HepG2 (cell line): ENCODE measurements at regions not wholly inside any gene's neighbourhood (a gene's known extent, or its start where the extent isn't known, plus 50 kb on each side); places are given as distances from the start of the nearest gene placed in this dataset.

Experiments
- CEBPB ChIP-seq: IDR thresholded peaks from 2 replicates; pipeline ENCODE4 v1.6.1; 2011; ENCODE audit warnings: low read depth, low read length, improper control_type of control experiment, borderline replicate concordance
- FOXA3 ChIP-seq: IDR thresholded peaks from 2 replicates; pipeline ENCODE4 v1.6.1; 2016; ENCODE audit warnings: missing genetic modification reagents, missing compliant biosample characterization
- MED8 ChIP-seq: sonication (generic); formaldehyde crosslinking; IDR thresholded peaks from 2 replicates; pipeline ENCODE4 v1.8.1; 2023; ENCODE audit warnings: mild to moderate bottlenecking, missing genetic modification reagents; ENCODE audit not compliant: insufficient replicate concordance
- MXD4 ChIP-seq: IDR thresholded peaks from 2 replicates; pipeline ENCODE4 v1.6.1; 2016; ENCODE audit warnings: mild to moderate bottlenecking, missing biosample characterization, missing genetic modification reagents
- SETDB1 ChIP-seq: sonication (generic); formaldehyde crosslinking; IDR thresholded peaks from 2 replicates; pipeline ENCODE4 v1.5.1; 2020; ENCODE audit warnings: missing genetic modification reagents, mild to moderate bottlenecking, borderline replicate concordance
- ZZZ3 ChIP-seq: sonication (generic); formaldehyde crosslinking; IDR thresholded peaks from 2 replicates; pipeline ENCODE4 v1.4.0; 2020; ENCODE audit warnings: missing genetic modification reagents, mild to moderate bottlenecking, borderline replicate concordance
- TF ChIP-seq, protein P1 (sequence below): sonication (generic); formaldehyde crosslinking; IDR thresholded peaks from 2 replicates; pipeline ENCODE4 v1.5.0; 2020; ENCODE audit warnings: mild to moderate bottlenecking, missing genetic modification reagents, moderate library complexity
- TF ChIP-seq, protein P2 (sequence below): sonication (generic); formaldehyde crosslinking; IDR thresholded peaks from 2 replicates; pipeline ENCODE4 v1.9.0; 2021; ENCODE audit warnings: mild to moderate bottlenecking, missing genetic modification reagents
- TF ChIP-seq, protein P3 (sequence below): fragments of 450-650 bp; IDR thresholded peaks from 2 replicates; pipeline ENCODE4 v1.6.1; 2017; ENCODE audit warnings: mild to moderate bottlenecking

DNA sequence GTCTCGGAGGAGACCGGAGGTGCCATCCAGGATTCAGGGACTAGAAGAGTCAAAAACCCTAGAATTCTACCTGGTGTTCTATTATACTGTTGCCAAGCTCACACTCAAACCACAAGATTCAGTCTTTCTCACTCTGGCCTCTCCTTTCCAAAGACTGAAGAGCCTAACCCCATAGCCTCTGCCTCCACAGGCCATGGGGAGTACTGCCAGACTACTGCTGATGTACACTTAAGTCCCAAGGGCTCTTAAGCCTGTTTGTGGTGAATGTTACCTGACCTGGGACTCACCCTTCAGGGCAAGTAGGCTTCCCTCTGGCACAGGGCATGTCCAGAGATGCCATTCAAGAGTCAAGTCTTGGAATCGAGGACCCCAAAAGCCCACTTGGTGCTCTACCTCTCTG lies 58.9 kb upstream of the IRS4 start:
- TF ChIP-seq FOXA3 (CRISPR knock-in tag) (no peak), SETDB1 (CRISPR knock-in tag) (no peak), MXD4 (CRISPR knock-in tag) (no peak), MED8 (no peak), CEBPB (no peak), ZZZ3 (no peak)
- TF ChIP-seq, protein P1, sequence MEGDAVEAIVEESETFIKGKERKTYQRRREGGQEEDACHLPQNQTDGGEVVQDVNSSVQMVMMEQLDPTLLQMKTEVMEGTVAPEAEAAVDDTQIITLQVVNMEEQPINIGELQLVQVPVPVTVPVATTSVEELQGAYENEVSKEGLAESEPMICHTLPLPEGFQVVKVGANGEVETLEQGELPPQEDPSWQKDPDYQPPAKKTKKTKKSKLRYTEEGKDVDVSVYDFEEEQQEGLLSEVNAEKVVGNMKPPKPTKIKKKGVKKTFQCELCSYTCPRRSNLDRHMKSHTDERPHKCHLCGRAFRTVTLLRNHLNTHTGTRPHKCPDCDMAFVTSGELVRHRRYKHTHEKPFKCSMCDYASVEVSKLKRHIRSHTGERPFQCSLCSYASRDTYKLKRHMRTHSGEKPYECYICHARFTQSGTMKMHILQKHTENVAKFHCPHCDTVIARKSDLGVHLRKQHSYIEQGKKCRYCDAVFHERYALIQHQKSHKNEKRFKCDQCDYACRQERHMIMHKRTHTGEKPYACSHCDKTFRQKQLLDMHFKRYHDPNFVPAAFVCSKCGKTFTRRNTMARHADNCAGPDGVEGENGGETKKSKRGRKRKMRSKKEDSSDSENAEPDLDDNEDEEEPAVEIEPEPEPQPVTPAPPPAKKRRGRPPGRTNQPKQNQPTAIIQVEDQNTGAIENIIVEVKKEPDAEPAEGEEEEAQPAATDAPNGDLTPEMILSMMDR (CRISPR knock-in tag): no peak
- TF ChIP-seq, protein P2, sequence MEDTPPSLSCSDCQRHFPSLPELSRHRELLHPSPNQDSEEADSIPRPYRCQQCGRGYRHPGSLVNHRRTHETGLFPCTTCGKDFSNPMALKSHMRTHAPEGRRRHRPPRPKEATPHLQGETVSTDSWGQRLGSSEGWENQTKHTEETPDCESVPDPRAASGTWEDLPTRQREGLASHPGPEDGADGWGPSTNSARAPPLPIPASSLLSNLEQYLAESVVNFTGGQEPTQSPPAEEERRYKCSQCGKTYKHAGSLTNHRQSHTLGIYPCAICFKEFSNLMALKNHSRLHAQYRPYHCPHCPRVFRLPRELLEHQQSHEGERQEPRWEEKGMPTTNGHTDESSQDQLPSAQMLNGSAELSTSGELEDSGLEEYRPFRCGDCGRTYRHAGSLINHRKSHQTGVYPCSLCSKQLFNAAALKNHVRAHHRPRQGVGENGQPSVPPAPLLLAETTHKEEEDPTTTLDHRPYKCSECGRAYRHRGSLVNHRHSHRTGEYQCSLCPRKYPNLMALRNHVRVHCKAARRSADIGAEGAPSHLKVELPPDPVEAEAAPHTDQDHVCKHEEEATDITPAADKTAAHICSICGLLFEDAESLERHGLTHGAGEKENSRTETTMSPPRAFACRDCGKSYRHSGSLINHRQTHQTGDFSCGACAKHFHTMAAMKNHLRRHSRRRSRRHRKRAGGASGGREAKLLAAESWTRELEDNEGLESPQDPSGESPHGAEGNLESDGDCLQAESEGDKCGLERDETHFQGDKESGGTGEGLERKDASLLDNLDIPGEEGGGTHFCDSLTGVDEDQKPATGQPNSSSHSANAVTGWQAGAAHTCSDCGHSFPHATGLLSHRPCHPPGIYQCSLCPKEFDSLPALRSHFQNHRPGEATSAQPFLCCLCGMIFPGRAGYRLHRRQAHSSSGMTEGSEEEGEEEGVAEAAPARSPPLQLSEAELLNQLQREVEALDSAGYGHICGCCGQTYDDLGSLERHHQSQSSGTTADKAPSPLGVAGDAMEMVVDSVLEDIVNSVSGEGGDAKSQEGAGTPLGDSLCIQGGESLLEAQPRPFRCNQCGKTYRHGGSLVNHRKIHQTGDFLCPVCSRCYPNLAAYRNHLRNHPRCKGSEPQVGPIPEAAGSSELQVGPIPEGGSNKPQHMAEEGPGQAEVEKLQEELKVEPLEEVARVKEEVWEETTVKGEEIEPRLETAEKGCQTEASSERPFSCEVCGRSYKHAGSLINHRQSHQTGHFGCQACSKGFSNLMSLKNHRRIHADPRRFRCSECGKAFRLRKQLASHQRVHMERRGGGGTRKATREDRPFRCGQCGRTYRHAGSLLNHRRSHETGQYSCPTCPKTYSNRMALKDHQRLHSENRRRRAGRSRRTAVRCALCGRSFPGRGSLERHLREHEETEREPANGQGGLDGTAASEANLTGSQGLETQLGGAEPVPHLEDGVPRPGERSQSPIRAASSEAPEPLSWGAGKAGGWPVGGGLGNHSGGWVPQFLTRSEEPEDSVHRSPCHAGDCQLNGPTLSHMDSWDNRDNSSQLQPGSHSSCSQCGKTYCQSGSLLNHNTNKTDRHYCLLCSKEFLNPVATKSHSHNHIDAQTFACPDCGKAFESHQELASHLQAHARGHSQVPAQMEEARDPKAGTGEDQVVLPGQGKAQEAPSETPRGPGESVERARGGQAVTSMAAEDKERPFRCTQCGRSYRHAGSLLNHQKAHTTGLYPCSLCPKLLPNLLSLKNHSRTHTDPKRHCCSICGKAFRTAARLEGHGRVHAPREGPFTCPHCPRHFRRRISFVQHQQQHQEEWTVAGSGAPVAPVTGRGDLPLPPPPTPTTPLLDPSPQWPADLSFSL (CRISPR knock-in tag): no peak
- TF ChIP-seq, protein P3, sequence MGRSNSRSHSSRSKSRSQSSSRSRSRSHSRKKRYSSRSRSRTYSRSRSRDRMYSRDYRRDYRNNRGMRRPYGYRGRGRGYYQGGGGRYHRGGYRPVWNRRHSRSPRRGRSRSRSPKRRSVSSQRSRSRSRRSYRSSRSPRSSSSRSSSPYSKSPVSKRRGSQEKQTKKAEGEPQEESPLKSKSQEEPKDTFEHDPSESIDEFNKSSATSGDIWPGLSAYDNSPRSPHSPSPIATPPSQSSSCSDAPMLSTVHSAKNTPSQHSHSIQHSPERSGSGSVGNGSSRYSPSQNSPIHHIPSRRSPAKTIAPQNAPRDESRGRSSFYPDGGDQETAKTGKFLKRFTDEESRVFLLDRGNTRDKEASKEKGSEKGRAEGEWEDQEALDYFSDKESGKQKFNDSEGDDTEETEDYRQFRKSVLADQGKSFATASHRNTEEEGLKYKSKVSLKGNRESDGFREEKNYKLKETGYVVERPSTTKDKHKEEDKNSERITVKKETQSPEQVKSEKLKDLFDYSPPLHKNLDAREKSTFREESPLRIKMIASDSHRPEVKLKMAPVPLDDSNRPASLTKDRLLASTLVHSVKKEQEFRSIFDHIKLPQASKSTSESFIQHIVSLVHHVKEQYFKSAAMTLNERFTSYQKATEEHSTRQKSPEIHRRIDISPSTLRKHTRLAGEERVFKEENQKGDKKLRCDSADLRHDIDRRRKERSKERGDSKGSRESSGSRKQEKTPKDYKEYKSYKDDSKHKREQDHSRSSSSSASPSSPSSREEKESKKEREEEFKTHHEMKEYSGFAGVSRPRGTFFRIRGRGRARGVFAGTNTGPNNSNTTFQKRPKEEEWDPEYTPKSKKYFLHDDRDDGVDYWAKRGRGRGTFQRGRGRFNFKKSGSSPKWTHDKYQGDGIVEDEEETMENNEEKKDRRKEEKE: no peak
